C4-2B (cell line): ENCODE measurements at regions not wholly inside any gene's neighbourhood (a gene's known extent, or its start where the extent isn't known, plus 50 kb on each side); places are given as distances from the start of the nearest gene placed in this dataset.
"Not testable (repeated sequence)": the region's sequence is repeated elsewhere in the genome, so short reads cannot be mapped to it uniquely, and the experiment has no call there.

Experiments
- H3K27ac ChIP-seq: fragments of 450-650 bp; 2 replicates; pipeline ENCODE4 v1.5.1; 2017
- ZFX ChIP-seq: fragments of 450-650 bp; IDR thresholded peaks from 2 replicates; pipeline ENCODE4 v1.6.1; 2017
- TF ChIP-seq, protein P1 (sequence below): fragments of 450-650 bp; conservative IDR thresholded peaks from 2 replicates; pipeline ENCODE4 v1.5.1; 2017; ENCODE audit warnings: mild to moderate bottlenecking

DNA sequence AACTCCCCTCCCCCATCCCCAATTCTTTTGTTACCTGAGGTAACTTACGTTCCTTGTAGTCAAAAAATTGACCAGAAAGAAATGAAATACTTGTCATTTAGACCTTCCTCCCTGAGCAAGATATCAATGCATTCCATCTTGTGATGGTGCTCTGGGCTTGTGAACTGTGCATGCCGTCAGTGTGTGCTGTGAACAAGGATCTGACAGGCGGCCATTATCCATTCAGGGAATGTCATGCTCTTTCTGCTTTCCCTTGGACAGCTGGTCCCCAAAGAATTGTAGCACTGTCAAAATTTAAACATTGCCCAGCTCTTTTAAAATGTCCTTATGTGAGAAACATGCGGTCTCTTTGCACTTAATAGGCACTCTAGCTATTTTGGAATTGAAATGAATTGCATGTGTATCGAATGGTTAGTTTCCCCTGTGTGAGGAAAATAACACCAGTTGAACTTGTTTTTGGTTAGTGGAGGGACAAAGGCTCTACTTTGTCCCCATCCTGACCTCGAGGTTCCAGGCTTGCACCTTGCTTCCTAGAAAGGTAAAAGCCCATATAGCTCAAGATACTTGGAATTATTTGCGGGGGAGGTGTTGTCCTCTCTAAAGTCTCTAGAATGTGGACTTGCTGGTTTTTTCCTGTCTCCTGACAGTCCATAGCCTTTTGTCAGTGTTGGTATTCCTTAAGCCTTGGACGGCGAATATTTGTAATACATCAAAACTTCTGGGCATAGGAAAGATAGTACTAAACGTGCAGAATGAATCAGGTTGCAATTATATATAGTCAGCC lies 350.9 kb downstream of the NUP35 start:
- TF ChIP-seq, protein P1, sequence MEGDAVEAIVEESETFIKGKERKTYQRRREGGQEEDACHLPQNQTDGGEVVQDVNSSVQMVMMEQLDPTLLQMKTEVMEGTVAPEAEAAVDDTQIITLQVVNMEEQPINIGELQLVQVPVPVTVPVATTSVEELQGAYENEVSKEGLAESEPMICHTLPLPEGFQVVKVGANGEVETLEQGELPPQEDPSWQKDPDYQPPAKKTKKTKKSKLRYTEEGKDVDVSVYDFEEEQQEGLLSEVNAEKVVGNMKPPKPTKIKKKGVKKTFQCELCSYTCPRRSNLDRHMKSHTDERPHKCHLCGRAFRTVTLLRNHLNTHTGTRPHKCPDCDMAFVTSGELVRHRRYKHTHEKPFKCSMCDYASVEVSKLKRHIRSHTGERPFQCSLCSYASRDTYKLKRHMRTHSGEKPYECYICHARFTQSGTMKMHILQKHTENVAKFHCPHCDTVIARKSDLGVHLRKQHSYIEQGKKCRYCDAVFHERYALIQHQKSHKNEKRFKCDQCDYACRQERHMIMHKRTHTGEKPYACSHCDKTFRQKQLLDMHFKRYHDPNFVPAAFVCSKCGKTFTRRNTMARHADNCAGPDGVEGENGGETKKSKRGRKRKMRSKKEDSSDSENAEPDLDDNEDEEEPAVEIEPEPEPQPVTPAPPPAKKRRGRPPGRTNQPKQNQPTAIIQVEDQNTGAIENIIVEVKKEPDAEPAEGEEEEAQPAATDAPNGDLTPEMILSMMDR = no peak
- no peak for TF ChIP-seq ZFX

DNA sequence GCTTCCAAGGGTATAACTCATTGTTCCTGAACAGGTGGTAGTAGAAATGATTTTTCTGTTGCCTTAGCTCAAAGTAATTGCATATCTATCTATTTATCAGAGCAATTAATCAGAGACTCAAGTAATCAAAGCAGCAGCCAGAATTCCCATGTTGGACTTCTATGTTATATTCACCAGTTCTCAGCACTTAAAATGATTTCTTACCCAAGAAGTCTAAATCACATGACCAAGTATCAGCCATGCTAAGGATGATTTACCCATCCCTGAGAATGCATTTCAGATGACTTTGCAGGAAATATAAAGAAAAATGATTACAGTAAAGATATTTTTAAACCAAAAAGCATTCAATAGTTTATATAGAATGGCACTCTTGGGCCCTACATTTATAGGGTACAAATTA lies 352.2 kb downstream of the NUP35 start:
- no peak overlapping the region for H3K27ac ChIP-seq
- no peak for TF ChIP-seq ZFX
- TF ChIP-seq, protein P1 = no peak

More for the DNA sequence above, 350.9 kb downstream of the NUP35 start:
- H3K27ac ChIP-seq = no peak overlapping the region

DNA sequence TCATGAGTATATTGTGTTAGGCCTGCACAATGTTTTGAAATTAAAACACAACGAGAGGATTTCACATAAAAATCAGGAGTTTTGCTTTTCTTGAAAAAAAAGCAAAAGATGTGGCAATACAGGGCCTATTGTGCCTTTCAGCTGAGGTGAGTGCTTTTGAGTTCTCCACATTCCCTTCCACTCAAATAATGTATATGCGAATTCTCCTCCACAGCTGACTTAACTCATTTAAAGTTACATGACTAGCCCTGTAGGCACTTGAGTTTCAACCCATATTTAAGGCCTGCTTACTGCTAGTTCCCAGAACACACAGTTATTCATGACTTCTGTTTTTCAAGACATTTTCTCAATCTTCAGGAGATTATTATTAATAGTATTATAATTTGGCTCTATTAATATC lies 353.1 kb downstream of the NUP35 start:
- TF ChIP-seq, protein P1 = no peak
- TF ChIP-seq ZFX = no peak
- no peak overlapping the region for H3K27ac ChIP-seq

DNA sequence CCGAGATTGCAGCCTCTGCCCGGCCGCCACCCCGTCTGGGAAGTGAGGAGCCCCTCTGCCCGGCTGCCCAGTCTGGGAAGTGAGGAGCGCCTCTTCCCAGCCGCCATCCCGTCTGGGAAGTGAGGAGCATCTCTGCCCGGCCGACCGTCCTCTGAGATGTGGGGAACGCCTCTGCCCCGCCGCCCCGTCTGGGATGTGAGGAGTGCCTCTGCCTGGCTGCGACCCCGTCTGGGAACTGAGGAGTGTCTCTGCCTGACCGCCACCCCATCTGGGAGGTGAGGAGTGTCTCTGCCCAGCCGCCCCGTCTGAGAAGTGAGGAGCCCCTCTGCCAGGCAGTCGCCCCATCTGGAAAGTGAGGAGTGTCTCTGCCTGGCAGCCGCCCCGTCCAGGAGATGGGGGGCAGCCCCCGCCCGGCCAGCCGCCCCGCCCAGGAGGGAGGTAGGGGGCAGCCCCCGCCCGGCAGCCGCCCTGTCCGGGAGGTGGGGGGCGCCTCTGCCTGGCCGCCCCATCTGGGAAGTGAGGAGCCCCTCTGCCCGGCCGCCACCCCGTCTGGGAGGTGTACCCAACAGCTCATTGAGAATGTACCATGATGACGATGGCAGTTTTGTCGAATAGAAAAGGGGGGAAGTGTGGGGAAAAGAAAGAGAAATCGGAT lies 354.8 kb downstream of the NUP35 start:
- H3K27ac ChIP-seq = not testable (repeated sequence)

DNA sequence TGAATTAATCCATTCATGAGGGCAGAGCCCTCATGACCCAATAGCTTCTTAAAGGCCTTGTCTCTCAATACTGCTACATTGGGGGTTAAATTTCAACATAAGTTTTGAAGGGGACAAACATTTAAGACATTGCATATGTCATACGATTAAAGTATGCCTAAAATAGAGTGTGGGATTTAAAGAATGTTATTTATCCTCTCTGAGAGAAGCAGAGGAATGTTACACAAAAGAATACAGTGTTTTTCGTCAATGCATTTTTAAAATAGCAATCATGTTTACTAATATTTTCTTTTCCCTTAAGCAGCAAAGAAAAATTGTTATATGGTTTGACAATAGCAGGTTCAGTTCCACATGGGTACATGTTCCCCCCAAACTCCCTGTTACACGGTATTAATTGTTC lies 363.1 kb downstream of the NUP35 start:
- H3K27ac ChIP-seq = no peak overlapping the region
- TF ChIP-seq ZFX = no peak
- TF ChIP-seq, protein P1 = no peak

DNA sequence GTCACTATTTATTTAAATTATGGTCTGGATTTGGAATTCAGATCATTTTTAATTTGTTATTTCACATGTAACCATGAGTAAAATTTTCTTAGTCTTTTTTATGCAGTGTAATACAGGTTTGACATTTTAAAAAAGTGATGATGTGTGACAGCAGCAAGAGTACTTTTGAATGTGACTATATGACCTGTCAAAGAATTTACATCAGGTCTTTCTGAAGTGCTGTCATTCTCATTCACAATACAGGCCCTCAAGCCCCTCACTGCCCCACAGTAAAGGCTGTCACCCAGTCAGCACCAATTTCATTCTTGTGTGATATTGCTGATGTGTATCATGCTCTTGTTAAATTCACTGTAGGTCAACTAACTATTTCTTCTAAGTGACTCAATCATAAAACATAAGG lies 364.2 kb downstream of the NUP35 start:
- H3K27ac ChIP-seq = no peak overlapping the region
- TF ChIP-seq, protein P1 = no peak
- no peak for TF ChIP-seq ZFX

DNA sequence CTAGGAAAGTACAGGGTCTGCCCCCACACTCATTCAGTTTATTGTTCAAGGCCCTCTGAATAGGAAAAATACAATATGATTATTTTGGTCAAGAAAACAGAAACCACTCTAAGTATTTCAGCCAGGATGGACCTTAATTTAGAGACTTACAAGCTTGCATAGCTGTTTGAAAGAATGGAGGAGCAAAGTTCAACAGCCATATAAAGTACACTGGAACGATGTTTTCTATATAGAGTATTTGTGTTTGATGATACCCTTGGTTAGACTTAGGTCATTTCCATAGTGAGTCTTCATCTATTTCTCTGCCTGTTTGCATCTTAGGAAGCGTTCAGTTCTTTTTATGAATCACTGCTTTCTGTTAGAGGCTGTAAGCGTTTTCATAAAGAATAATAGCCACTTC lies 366.2 kb downstream of the NUP35 start:
- TF ChIP-seq, protein P1 = no peak
- no peak for TF ChIP-seq ZFX
- H3K27ac ChIP-seq = no peak overlapping the region
